Activated T-helper 2 cell treated with anti-CD3 and anti-CD28 coated beads, Interferon-gamma antibody, Interleukin-2, Interleukin-4, amounts not matched to agents 10 μg/mL and 5 μg/mL and 100 μg/mL, durations not matched to agents 14 hours and 24 hours and 36 hours (primary cell): ENCODE measurements at regions not wholly inside any gene's neighbourhood (a gene's known extent, or its start where the extent isn't known, plus 50 kb on each side); places are given as distances from the start of the nearest gene placed in this dataset.

Experiments
- DNase-seq: peaks from one replicate; pipeline ENCODE4 v3.0.0; 2021; ENCODE audit warnings: low spot score
- H3K27ac Mint-ChIP-seq: one replicate; pipeline ENCODE4 v1.8.0; 2021; ENCODE audit warnings: mixed read lengths
- H3K27me3 Mint-ChIP-seq: one replicate; pipeline ENCODE4 v1.8.0; 2021; ENCODE audit warnings: low read depth, mixed read lengths
- H3K36me3 Mint-ChIP-seq: one replicate; pipeline ENCODE4 v1.8.0; 2021; ENCODE audit warnings: low read depth, mixed read lengths
- H3K4me1 Mint-ChIP-seq: one replicate; pipeline ENCODE4 v1.8.0; 2021; ENCODE audit warnings: low read depth, mixed read lengths
- H3K4me3 Mint-ChIP-seq: one replicate; pipeline ENCODE4 v1.8.0; 2021; ENCODE audit warnings: low read depth, mild to moderate bottlenecking, moderate library complexity, mixed read lengths
- H3K9me3 Mint-ChIP-seq: one replicate; pipeline ENCODE4 v1.8.0; 2021; ENCODE audit warnings: mixed read lengths
- intact Hi-C: fragments of 100-400 bp; cut with micrococcal nuclease; formaldehyde crosslinking; loops from one replicate; pipeline ENCODE4 v1.15.1; 2023

DNA sequence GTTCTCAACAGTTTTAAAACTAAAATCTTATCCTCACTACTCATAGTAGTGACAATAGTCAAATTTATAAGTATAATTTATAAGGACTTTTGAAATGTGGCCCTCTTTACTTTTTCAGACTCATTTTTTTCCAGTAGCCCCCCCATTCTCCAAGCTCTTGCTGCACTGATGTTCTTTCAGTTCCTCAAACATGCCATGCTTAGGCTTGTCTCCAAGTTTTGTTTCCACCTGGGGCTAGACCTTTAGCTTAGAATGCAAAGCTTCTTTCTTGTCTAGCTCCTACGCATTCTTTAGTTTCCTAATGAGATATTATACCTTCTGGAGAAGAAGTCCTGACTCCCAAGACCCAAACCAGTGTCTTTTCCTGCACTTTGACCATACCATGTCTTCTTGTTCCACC, 222.6 kb downstream of the NOL4 start:
- no peak overlapping the region for H3K27ac Mint-ChIP-seq
- no peak overlapping the region for H3K4me3 Mint-ChIP-seq
- H3K9me3 Mint-ChIP-seq: peaks cover 18% of the 10 kb centered on the region
- intact Hi-C loops: no loop called here
- no peaks in the 10 kb centered on the region for H3K27me3 Mint-ChIP-seq
- H3K4me1 Mint-ChIP-seq: no peaks in the 10 kb centered on the region
- no peak for DNase-seq
- H3K36me3 Mint-ChIP-seq: no peaks in the 10 kb centered on the region

DNA sequence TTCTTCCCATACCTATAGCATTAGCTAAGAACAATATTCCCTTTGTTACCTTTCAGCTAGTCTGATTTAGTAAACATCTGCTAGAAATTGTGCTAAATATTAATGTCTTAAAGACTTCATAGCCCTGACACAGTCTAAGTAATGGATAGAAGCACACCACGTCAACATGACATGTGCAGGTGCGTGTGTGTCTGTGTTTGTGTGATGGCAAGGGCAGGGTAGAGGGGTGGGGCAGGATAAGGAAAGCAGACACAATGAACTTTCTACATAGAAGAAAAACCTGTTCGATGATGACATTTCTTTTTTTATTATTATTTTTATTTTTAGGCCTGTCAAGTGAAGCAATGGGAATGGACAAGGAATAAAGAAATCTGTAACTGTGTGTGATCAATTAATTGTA, 223.3 kb downstream of the NOL4 start:
- intact Hi-C loops: no loop called here

DNA sequence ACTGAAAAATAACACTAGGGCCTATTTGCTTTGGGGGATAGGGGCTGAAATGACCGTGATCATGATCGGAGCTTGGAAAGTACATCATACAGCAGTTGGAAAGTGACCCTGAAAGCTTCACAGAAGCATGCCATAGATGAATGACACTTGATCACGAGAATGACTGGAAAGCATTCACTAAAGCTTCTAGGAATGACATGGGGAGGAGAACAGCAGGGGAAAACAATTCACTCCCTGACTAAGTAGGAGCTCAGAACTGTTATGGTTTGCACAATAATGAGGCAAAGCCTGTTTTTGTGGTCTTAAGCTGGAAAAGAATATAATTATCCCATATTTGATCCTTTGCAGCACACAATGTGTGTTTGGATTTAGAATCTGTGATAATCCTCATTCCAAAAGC, 237.5 kb downstream of the NOL4 start:
- Mint-ChIP-seq H3K4me3 (no peak overlapping the region), H3K36me3 (no peaks in the 10 kb centered on the region), H3K9me3 (peaks cover 27% of the 10 kb centered on the region), H3K27ac (no peak overlapping the region), H3K4me1 (no peaks in the 10 kb centered on the region), H3K27me3 (no peaks in the 10 kb centered on the region)
- intact Hi-C loops: no loop called here
- no peak for DNase-seq

More for the DNA sequence above, 223.3 kb downstream of the NOL4 start:
- H3K27me3 Mint-ChIP-seq: no peaks in the 10 kb centered on the region
- no peak for DNase-seq
- no peak overlapping the region for H3K4me3 Mint-ChIP-seq
- peaks cover 20% of the 10 kb centered on the region for H3K9me3 Mint-ChIP-seq
- H3K4me1 Mint-ChIP-seq: no peaks in the 10 kb centered on the region
- H3K27ac Mint-ChIP-seq: no peak overlapping the region
- H3K36me3 Mint-ChIP-seq: no peaks in the 10 kb centered on the region

DNA sequence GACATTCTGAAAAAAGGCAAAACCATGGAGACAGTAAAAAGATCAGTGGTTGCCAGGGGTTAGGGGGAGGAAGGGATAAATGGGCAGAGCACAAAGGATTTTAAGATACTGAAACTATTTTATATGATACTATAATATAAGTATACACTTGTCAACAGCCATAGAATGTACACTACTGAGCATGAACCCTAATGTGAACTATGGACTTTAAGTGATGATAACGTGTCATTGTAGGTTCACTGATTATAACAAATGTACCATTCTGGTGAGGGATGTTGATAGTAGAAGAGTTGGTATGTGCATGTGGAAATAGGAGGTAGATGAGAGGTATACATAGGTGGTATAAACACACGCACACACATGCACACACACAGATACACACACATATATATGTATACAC, 241.6 kb downstream of the NOL4 start:
- H3K27me3 Mint-ChIP-seq: no peaks in the 10 kb centered on the region
- no peaks in the 10 kb centered on the region for H3K36me3 Mint-ChIP-seq
- H3K4me1 Mint-ChIP-seq: no peaks in the 10 kb centered on the region
- intact Hi-C loops: no loop called here
- H3K27ac Mint-ChIP-seq: no peak overlapping the region
- no peak overlapping the region for H3K4me3 Mint-ChIP-seq
- no peak for DNase-seq
- H3K9me3 Mint-ChIP-seq: peaks cover 17% of the 10 kb centered on the region

DNA sequence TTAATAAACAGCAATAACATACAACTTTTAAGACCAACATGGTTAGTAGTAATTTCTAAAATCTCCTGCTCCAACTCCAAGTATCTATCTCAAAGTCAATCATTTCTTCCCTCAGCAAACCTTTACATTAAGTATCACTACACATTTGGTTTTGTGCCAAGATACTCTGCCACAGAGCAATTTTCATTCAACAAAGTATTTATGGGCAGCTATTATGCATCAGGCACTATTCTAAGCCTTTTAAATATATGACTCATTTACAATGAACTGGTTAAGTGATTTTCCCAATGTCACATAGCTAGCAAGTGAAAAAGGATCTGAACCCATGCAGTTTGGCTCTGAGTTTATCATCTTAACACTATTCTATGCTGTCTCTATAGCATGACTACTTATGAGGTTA, 264.3 kb downstream of the NOL4 start:
- H3K27ac Mint-ChIP-seq: no peak overlapping the region
- peaks cover 12% of the 10 kb centered on the region for H3K9me3 Mint-ChIP-seq
- no peaks in the 10 kb centered on the region for H3K4me1 Mint-ChIP-seq
- H3K27me3 Mint-ChIP-seq: no peaks in the 10 kb centered on the region
- no peak for DNase-seq
- no peak overlapping the region for H3K4me3 Mint-ChIP-seq
- intact Hi-C loops: no loop called here
- H3K36me3 Mint-ChIP-seq: no peaks in the 10 kb centered on the region

DNA sequence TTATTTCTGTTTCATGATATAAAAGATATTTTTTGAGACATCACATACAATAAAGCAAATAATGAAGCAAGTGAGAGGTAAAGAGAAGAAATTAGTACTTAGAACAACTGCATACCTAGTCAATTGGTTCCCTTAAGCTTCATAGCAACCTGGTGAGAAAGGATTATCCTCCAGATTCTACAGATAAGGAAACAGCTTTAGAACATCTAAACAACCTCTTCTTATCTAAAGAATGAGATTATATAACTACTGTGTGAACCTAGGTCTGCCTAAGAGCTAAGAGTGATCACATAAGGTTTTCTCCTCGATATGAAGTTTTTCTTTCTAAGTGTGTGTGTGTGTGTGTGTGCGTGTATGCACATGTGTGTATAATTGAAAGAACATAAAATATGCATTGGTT, 265.1 kb downstream of the NOL4 start:
- Mint-ChIP-seq H3K4me1 (no peaks in the 10 kb centered on the region), H3K27me3 (no peaks in the 10 kb centered on the region)
- intact Hi-C loops: no loop called here

DNA sequence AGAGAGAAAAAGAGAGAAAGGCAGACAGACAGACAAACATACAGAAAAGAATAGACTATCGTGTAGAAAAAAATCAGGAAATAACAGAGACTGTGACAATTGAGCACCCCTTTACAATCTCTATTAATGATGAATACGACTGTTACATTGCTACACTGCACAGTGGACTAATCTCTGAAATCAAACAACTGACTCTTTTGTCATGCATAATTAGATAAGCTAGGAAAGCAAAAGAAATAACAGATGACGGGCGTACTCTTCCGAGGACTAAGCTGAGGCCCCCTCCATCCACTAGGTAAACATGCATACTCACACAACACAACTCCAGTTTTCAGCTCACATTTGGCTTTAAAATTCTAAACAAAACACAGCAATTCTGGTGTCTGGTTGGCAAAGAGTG, 267.0 kb downstream of the NOL4 start:
- no peak overlapping the region for H3K4me3 Mint-ChIP-seq
- no peak overlapping the region for H3K27ac Mint-ChIP-seq
- H3K36me3 Mint-ChIP-seq: no peaks in the 10 kb centered on the region
- peaks cover 18% of the 10 kb centered on the region for H3K9me3 Mint-ChIP-seq
- H3K27me3 Mint-ChIP-seq: no peaks in the 10 kb centered on the region
- intact Hi-C loops: no loop called here
- no peaks in the 10 kb centered on the region for H3K4me1 Mint-ChIP-seq
- no peak for DNase-seq

More for the DNA sequence above, 265.1 kb downstream of the NOL4 start:
- H3K4me3 Mint-ChIP-seq: no peak overlapping the region
- peaks cover 12% of the 10 kb centered on the region for H3K9me3 Mint-ChIP-seq
- DNase-seq: no peak
- no peak overlapping the region for H3K27ac Mint-ChIP-seq
- no peaks in the 10 kb centered on the region for H3K36me3 Mint-ChIP-seq

DNA sequence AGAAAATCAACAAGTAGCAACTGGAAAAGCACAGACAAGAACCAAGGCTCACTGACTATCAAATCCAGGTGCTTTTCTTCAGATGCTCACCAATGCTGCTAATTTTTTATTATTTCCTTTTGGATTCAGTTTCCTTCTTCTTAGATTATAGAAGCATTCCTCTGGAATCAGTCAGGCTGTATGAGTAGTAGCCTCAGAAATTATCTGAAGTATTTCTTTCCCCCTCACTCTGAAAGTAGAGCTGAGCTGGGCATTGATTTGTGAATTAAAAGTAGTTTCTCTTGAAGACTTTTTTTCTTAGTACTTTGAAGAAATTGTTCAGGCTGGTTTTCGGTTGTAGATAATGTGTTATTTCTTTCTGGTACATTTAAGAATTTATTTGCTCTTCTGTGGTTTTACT, 273.7 kb downstream of the NOL4 start:
- no peak overlapping the region for H3K27ac Mint-ChIP-seq
- no peaks in the 10 kb centered on the region for H3K36me3 Mint-ChIP-seq
- no peaks in the 10 kb centered on the region for H3K4me1 Mint-ChIP-seq
- H3K4me3 Mint-ChIP-seq: no peak overlapping the region
- H3K27me3 Mint-ChIP-seq: no peaks in the 10 kb centered on the region
- peaks cover 10% of the 10 kb centered on the region for H3K9me3 Mint-ChIP-seq
- intact Hi-C loops: no loop called here
- no peak for DNase-seq

DNA sequence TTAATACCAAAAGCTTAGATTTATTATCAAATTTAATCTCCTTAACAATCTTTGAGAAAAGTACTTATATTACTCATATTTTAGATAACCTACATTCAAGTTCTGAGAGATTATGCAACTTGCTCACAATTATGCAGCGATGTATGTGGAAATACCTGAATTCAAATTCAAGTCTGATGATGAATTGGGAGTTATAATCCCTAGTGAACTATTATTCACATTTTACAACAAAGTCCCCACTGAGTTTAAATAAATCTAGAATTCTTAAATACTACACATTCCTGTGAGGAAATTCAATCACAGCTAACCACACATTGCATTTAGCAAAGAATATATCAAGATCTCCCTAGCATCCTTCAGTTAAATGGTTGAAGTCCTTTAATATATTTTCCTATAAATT, 278.4 kb downstream of the NOL4 start:
- Mint-ChIP-seq H3K27me3 (no peaks in the 10 kb centered on the region), H3K4me3 (no peak overlapping the region), H3K9me3 (peaks cover 3% of the 10 kb centered on the region), H3K36me3 (no peaks in the 10 kb centered on the region), H3K27ac (no peak overlapping the region), H3K4me1 (no peaks in the 10 kb centered on the region)
- DNase-seq: no peak
- intact Hi-C loops: no loop called here

DNA sequence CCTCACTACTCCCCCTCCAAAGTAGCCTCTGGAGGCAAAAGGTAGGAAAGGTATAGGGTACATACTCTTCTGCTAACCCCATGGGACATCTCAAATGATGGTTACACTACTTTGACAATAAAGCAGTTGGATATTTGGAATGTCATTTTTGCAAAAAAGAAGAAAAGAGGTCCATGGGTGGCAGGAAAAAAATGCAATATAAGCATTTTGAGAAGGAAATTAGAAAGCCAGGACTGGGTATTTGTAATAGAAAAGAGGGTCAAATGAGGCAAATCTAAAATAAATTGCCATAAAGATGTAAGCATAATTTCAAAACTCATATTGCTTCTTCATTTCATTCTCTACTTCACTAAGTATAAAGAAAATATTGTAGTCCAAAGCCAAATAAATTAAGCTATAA, 280.2 kb downstream of the NOL4 start:
- H3K36me3 Mint-ChIP-seq: no peaks in the 10 kb centered on the region

DNA sequence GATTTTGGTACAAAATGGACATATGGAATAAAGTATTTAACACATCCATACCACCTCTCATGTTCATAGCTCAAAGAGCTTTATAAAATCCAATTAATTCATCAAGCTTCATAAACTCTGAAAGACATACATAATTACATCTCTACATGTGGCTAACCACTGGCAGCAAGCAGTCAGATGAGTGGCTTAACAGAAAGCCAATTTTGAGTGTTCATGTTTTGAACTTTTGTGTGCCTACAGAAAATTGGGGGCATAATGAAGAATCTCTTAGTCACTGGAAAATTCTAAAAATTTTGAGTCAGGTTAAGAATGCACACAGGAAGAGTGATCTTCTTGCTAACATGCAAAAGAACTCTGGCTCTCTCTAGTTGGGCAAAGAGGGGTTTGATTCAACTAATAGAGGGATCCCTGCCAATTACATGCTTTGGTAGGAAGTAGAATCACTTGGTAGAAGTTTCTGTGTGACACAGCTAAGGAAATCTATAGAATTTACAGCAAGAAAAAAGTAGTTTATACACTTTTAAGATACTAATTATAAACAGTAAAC, 287.4 kb downstream of the NOL4 start:
- Mint-ChIP-seq H3K27ac (no peak overlapping the region), H3K4me3 (no peak overlapping the region), H3K9me3 (peaks cover 18% of the 10 kb centered on the region), H3K36me3 (no peaks in the 10 kb centered on the region), H3K4me1 (no peaks in the 10 kb centered on the region), H3K27me3 (no peaks in the 10 kb centered on the region)
- intact Hi-C loops: no loop called here
- no peak for DNase-seq

More for the DNA sequence above, 280.2 kb downstream of the NOL4 start:
- Mint-ChIP-seq H3K27ac (no peak overlapping the region), H3K4me1 (no peaks in the 10 kb centered on the region), H3K9me3 (peaks cover 13% of the 10 kb centered on the region), H3K27me3 (no peaks in the 10 kb centered on the region), H3K4me3 (no peak overlapping the region)
- intact Hi-C loops: no loop called here
- no peak for DNase-seq

DNA sequence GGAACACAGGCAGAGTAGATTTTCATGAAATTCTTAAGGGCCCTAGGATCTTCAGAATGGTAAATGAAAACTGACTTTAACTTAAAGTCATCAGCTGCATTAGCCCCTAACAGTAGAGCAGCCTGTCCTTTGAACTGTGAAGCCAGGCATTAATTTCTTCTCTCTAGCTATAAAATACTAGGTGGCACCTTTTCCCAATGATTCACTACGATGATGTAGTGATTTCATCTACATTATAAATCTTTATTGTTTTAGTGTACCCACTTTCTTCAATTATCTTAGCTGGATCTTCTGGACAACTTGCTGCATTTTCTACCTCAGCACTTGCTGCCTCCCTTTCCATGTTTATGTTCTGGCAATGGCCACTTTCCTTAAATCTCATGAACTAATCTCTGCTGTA, 290.5 kb downstream of the NOL4 start:
- no peaks in the 10 kb centered on the region for H3K4me1 Mint-ChIP-seq
- no peaks in the 10 kb centered on the region for H3K36me3 Mint-ChIP-seq
- no peak for DNase-seq
- H3K9me3 Mint-ChIP-seq: peaks cover 5% of the 10 kb centered on the region
- H3K4me3 Mint-ChIP-seq: no peak overlapping the region
- H3K27me3 Mint-ChIP-seq: no peaks in the 10 kb centered on the region
- intact Hi-C loops: no loop called here
- H3K27ac Mint-ChIP-seq: no peak overlapping the region

DNA sequence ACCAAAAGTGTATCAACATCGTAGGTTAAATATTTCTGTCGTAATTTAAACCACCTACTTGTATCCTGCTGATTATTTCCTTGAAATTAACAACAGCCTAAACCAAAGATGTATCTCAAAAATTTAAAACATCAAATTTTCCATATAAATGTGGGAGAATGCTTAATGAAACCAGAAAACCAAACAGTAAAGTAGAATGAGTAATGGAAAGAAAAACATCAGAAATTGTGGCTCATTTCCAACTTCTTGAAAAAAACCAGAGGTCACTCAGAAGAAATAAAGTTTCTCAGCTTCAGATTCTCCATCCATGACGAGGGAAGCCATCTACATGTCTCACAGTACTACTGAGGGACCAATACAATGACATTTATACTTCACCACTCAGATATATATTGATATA, 296.5 kb downstream of the NOL4 start:
- intact Hi-C loops: no loop called here
- no peak for DNase-seq
- peaks cover 3% of the 10 kb centered on the region for H3K9me3 Mint-ChIP-seq
- H3K4me1 Mint-ChIP-seq: no peaks in the 10 kb centered on the region
- no peaks in the 10 kb centered on the region for H3K36me3 Mint-ChIP-seq
- H3K4me3 Mint-ChIP-seq: no peak overlapping the region
- H3K27me3 Mint-ChIP-seq: no peaks in the 10 kb centered on the region
- H3K27ac Mint-ChIP-seq: no peak overlapping the region

DNA sequence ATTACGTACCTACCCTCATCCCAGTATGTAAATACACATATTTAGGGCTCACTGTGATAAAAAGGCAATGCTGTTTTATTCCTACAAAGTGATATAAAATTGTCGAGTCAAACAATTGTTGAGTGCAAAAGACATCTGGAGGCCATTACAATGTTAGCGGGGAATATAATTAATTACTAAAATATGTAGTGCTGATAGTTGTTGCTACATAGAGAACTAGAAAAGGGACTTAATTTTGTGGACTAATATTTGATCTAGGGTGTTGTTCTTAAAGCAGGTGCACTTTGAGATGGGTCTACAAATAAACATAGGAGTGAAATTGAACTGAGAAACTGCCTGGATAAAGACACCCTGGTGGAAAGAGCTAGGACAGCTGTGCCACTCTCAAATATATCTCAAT, 300.1 kb downstream of the NOL4 start:
- Mint-ChIP-seq H3K9me3 (peaks cover 3% of the 10 kb centered on the region), H3K27me3 (no peaks in the 10 kb centered on the region), H3K27ac (no peak overlapping the region), H3K4me1 (no peaks in the 10 kb centered on the region), H3K36me3 (no peaks in the 10 kb centered on the region), H3K4me3 (no peak overlapping the region)
- DNase-seq: no peak
- intact Hi-C loops: no loop called here
